ENCODE measurements at regions not wholly inside any gene's neighbourhood (a gene's known extent, or its start where the extent isn't known, plus 50 kb on each side); places are given as distances from the start of the nearest gene placed in this dataset.
"Not testable (repeated sequence)": the region's sequence is repeated elsewhere in the genome, so short reads cannot be mapped to it uniquely, and the experiment has no call there.

- DNase-seq (ENCODE audit: low read depth): no peak
Observed at GRCh38 chr19:30276011-30276882, 95.9 kb upstream of the ZNF536 start.

GRCh38 chr19:30276883-30277280 lies 95.3 kb upstream of the ZNF536 start:
- DNase-seq (ENCODE audit: low read depth): no peak

DNA sequence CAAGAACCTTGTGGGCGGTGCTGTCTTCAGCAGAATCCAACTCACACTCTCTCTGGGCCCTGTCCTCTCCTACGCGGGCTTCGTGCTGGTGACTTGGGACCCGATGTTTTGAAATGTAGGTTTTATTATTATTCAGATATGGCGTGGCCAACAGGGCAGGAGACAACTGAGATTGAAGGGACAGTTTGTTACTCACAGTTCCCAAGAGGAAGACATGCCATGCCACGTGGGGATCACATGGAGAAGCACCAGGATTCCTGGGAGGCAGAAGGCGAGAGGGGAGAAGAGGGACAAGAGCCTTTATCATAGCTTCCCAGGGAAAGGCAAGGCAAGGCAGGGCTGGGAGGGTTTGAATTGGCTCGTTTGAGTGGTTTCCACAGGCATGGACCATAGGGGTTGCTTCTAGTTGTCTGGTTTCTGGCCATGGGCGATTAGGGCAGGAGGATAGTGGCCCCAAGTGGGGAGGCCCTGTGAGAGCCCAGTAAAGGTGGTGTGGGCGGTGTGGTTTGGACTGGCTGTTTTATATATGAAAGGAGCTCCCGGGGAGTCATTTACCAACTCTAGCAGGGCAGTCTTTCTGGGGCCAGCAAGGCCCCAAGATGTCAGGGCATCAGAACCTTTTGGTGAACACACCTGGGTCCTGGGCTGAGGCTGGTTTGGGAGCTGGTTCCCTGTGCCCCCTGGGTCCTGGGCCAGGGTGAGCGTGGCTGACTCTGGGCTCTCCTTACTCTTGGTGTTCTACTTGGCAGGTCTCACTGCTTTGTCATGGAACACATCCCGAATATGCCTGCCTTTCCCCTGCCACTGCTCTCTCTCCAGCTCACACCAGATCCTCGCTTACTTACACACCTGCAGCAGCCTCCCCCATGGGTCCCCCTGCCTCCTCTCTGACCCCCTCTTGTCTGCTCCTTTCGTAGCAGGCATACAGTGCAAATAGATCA lies 94.0 kb upstream of the ZNF536 start:
- no peak for DNase-seq (ENCODE audit: low read depth)

DNA sequence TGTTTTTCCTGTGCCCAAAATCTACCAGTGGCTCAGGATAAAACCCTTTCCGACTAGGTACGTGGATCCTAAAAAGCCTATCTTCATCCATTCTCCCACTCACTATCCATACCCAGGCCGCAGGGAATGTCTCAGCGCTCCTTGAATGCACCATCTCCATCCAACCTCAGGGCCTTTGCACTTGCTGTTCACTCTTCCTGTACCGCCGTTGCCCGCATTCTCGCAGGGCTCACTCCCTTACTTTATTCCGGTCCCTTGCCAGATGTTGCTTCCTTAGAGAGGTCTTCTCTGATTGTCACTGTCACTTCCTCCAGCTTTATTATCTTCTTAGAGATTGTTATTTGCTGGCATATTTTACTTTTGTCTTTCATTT lies 93.3 kb upstream of the ZNF536 start:
- DNase-seq (ENCODE audit: low read depth): no peak

- DNase-seq (ENCODE audit: low read depth): no peak
Observed at GRCh38 chr19:30280018-30280417, 92.2 kb upstream of the ZNF536 start.

- DNase-seq (ENCODE audit: low read depth): no peak
Observed at GRCh38 chr19:30281906-30282305, 90.3 kb upstream of the ZNF536 start.

DNA sequence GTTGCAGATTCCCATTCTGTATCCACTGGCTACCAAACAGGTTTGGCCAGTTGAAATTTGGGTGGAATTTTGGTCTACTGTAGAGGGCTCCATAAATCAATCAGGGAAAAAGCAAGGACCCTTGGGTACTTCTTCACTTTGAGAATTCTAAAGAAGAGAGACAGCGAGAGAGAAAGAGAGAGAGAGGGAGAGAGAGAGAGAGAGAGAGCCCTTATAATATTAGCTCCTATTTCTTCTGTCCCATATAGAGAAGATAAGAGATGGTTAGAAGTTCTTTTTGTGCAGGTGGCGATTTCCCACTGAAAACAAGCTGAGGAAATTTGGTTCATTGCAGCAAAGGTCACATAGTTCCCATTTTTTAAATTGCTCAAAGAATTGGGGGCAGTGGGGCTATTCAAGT lies 88.6 kb upstream of the ZNF536 start:
- no peak for DNase-seq (ENCODE audit: low read depth)

DNA sequence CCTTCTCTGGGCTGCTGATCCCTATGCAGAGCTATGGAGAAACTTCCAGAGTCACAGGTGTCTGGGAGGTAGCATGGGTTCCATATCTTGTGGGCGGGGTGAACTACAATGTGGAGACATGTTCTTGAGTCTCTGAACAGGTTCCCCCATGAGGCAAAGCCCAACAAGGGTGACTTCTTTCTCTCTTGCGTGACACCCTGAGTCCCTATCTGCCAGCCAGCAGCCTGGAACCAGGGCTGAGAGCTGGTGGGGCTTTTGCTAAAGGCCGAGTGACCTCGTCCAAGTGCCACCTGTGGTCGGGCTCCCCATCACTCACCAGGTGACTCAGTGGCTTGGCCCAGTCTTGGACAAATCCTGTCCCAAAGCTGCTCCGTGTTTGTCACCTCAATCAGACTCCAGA lies 88.0 kb upstream of the ZNF536 start:
- DNase-seq (ENCODE audit: low read depth): no peak

GRCh38 chr19:30284885-30285284 lies 87.3 kb upstream of the ZNF536 start:
- DNase-seq (ENCODE audit: low read depth): no peak

DNA sequence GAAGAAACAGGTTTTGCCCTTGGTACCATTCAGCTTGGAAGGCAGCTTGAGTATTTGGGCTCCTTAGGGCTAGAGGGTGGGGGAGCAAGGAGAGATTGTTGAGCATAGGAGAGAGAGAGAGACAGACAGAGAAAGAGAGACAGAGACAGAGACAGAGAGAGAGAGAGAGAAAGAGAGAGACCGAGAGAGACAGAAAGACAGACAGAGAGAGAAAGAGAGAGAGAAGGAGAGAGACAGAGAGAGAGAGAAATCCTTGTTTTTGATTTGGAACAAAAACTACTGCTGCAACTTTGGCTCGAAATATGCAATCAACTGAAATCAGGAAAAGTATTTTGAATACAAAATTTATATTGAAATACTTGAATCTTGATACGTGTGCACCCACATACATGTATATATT lies 85.8 kb upstream of the ZNF536 start:
- DNase-seq (ENCODE audit: low read depth): no peak

DNA sequence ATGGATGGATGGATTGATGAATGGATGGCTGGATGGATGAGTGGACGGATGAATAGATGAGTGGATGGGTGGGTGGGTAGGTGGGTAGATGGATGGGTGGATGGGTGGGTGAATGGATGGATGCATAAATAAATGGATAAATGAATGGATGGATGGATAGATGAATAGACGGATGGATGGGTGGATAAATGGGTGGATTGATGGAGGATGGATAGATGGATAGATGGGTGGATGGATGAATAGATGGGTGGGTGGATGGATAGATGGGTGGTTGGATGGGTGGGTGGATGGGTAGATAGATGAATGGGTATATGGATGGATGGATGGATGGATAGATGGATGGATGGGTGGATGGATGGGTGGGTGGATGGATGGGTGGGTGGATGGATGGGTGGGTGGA lies 84.9 kb upstream of the ZNF536 start:
- no peak for DNase-seq (ENCODE audit: low read depth)

- no peak for DNase-seq (ENCODE audit: low read depth)
Observed at GRCh38 chr19:30287973-30288372, 84.2 kb upstream of the ZNF536 start.

DNA sequence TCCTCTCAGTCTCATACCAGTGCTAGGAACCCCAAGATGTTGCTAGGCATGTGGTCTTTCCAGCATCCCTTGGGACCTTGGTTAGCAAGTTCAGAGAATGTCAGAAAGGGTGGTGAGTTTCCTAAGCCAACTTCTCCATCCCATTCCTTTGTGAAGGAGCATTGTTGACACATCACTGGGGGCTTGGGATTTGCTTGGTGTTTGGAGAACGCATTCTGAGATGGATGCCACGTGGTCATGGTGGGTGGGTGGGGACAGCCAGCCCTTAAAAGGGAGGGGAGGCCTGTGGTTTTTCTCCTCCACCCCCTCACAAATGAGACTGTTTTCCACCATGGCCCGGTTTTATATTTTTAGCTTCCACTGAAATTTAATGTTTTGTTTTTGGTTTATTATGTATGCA lies 83.3 kb upstream of the ZNF536 start:
- no peak for DNase-seq (ENCODE audit: low read depth)

GRCh38 chr19:30289336-30289735 lies 82.8 kb upstream of the ZNF536 start:
- DNase-seq (ENCODE audit: low read depth): no peak

- DNase-seq (ENCODE audit: low read depth): not testable (repeated sequence)
Observed at GRCh38 chr19:30290805-30291204, 81.4 kb upstream of the ZNF536 start.

GRCh38 chr19:30293051-30293785 lies 79.0 kb upstream of the ZNF536 start:
- DNase-seq (ENCODE audit: low read depth): no peak

DNA sequence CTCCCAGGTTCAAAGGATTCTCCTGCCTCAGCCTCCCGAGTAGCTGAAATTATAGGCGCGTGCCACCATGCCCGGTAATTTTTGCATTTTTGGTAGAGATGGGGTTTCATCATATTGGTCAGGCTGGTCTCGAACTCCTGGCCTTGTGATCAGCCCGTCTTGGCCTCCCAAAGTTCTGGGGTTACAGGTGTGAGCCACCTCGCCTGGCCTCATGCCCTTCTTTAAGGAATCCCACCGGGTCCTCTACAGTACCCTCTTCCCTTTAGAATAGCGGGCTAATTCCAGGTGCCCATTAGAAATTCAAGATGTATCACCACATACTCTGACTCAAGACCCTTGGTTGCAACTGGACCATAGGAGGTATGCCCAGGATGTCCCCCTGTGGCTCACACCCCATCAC lies 74.2 kb upstream of the ZNF536 start:
- no peak for DNase-seq (ENCODE audit: low read depth)

GRCh38 chr19:30303131-30303654 lies 69.0 kb upstream of the ZNF536 start:
- DNase-seq (ENCODE audit: low read depth): no peak

DNA sequence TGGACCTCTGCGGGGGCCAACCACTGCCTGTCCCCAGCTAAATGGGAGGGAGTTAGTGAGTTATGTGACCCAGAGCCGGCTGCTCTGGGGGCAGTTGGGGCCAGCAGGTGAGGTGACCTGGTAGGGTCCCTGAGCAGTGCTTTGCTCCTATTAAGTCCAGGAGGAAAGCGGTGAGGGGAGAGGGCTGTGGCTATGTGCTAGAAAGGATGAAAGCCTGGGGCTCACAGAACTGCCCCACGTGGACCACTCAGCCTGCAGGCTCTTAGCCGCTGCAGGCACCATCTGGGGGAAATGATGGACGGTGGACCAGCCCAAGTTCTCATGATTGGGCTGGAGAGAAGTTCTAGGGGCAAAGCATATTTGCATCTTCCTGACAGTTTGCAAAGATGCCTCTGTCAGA lies 67.6 kb upstream of the ZNF536 start:
- DNase-seq (ENCODE audit: low read depth): no peak

DNA sequence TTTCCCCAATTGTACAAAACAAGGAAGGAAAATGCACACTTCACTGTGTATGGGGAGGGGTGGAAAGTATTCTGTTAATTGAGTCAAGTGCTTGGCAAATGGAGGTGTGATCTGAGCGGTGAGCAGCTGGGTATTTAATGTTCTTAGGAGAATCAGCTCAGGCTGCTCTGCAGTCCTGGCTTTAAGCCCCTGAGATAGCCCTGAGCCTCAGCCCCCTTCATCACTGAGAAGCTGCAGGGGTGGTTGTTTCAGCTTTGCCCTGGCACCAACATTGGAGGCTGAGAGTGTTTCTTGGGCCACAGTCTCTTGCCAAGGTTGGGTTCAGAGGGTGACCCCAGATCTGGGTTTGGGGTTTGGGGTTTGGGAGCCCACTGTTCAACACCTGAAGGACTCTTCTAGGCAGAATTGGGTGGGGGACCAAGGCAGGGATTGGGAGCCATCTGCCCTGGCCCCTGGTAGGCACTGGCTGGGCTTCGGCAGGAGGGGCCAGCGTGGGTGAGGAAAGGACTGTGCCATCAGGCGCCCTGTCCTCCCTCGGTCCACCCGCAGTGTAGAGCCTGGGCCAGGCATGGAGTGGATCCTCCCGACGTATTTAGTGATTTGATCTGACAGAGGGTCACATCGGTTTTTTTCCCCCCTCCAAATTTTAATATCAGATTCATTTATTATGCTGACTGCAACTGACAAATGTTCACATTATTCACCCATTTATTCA lies 66.7 kb upstream of the ZNF536 start:
- DNase-seq (ENCODE audit: low read depth): no peak

- no peak for DNase-seq (ENCODE audit: low read depth)
Observed at GRCh38 chr19:30307191-30307974, 64.8 kb upstream of the ZNF536 start.

Data from activated T-cell treated with anti-CD3 and anti-CD28 coated beads for 24 hours (primary cell).